Vagina (tissue), 2 donors: ENCODE measurements at regions not wholly inside any gene's neighbourhood (a gene's known extent, or its start where the extent isn't known, plus 50 kb on each side); places are given as distances from the start of the nearest gene placed in this dataset. TPM values are rescaled to one million over a fixed set of nuclear protein-coding genes. Genes with fewer than 3 reads are reported as not detected.

Source experiments
- DNase-seq, 2 donors: peaks; one replicate each; pipeline ENCODE4 v3.0.0-alpha.2; 2017; ENCODE audit errors: extremely low spot score in 2 of 2
- H3K27ac ChIP-seq: fragments of 200-600 bp; sonication (generic); one replicate; pipeline ENCODE4 v1.5.1; 2019
- H3K27me3 ChIP-seq: fragments of 200-600 bp; sonication (generic); one replicate; pipeline ENCODE4 v1.5.1; 2019
- H3K36me3 ChIP-seq, 2 donors: fragments of 200-600 bp; sonication (generic); one replicate each; pipeline ENCODE4 v1.5.1; 2017 to 2019
- H3K4me1 ChIP-seq: fragments of 200-600 bp; sonication (generic); one replicate; pipeline ENCODE4 v1.5.1; 2019
- H3K4me3 ChIP-seq, 2 donors: fragments of 200-600 bp; sonication (generic); 1 replicate in 1 of 2; 2 replicates in 1 of 2; pipeline ENCODE4 v1.5.1; 2016 to 2019
- H3K9me3 ChIP-seq: fragments of 200-600 bp; sonication (generic); one replicate; pipeline ENCODE4 v1.5.1; 2019
- POLR2A ChIP-seq, 2 donors: fragments of 450-650 bp; IDR thresholded peaks; one replicate each; pipeline ENCODE4 v1.6.1; 2017; ENCODE audit warnings: antibody characterized with exemption in 2 of 2, mild to moderate bottlenecking in 2 of 2, moderate library complexity in 2 of 2
- POLR2AphosphoS5 ChIP-seq, 2 donors: sonication (generic); formaldehyde crosslinking; IDR thresholded peaks; one replicate each; pipeline ENCODE4 v1.9.0; 2017; ENCODE audit warnings: antibody characterized with exemption in 2 of 2, mild to moderate bottlenecking in 2 of 2, low read depth in 1 of 2; ENCODE audit not compliant: insufficient read depth in 1 of 2
- intact Hi-C: fragments of 100-400 bp; cut with DNase I; formaldehyde crosslinking; loops from one replicate; pipeline ENCODE4 v1.15.1; 2023
- small RNA-seq: library from RNA; depleted of rRNA; stranded (forward); fragments of <200 nt; gene quantifications from one replicate; pipeline ENCODE3, GENCODE V24; 2016
- TF ChIP-seq, protein P1 (sequence below), 3 experiments: fragments of 450-650 bp in 2 of 3; fragments of 200-600 bp in 1 of 3; sonication (generic) in 1 of 3; IDR thresholded peaks; one replicate each; pipeline ENCODE4 v1.5.1; 2017 to 2019; ENCODE audit warnings: antibody characterized with exemption in 3 of 3, mild to moderate bottlenecking in 2 of 3, moderate library complexity in 2 of 3

DNA sequence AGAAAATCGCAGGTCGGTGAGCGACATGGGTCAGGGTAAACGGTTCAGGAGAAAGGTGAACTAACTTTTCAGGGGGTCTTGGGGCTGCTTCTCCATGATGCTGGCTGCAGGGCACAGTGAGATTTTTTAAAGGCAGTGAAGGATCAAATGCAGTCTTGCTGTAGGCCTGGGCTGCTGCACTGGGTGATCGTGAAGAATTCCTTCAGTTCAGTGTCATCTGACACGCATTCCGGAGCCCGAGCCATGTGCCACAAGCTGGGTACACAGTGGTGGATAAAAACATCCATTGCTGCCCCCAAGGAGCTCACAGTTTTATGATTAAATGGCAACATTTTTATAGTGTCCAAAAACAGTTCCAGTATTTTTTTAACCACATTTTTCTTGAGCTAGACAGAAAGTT, 56.3 kb upstream of the GPR12 start:
- no peak overlapping the region for H3K4me3 ChIP-seq
- no peak overlapping the region for H3K27ac ChIP-seq
- DNase-seq, result no peak
- no peaks in the 10 kb centered on the region for H3K4me1 ChIP-seq
- no peaks in the 10 kb centered on the region for H3K27me3 ChIP-seq
- TF ChIP-seq POLR2A (IDR thresholded peaks at IDR 0.05), result no peak
- TF ChIP-seq, protein P1, sequence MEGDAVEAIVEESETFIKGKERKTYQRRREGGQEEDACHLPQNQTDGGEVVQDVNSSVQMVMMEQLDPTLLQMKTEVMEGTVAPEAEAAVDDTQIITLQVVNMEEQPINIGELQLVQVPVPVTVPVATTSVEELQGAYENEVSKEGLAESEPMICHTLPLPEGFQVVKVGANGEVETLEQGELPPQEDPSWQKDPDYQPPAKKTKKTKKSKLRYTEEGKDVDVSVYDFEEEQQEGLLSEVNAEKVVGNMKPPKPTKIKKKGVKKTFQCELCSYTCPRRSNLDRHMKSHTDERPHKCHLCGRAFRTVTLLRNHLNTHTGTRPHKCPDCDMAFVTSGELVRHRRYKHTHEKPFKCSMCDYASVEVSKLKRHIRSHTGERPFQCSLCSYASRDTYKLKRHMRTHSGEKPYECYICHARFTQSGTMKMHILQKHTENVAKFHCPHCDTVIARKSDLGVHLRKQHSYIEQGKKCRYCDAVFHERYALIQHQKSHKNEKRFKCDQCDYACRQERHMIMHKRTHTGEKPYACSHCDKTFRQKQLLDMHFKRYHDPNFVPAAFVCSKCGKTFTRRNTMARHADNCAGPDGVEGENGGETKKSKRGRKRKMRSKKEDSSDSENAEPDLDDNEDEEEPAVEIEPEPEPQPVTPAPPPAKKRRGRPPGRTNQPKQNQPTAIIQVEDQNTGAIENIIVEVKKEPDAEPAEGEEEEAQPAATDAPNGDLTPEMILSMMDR (IDR thresholded peaks at IDR 0.05), result no peak
- TF ChIP-seq POLR2AphosphoS5 (IDR thresholded peaks at IDR 0.05; ENCODE audit: insufficient read depth in 1 of 2, low read depth in 1 of 2), result no peak
- H3K9me3 ChIP-seq, result no peaks in the 10 kb centered on the region
- intact Hi-C loops, result no loop called here
- no peaks in the 10 kb centered on the region for H3K36me3 ChIP-seq

DNA sequence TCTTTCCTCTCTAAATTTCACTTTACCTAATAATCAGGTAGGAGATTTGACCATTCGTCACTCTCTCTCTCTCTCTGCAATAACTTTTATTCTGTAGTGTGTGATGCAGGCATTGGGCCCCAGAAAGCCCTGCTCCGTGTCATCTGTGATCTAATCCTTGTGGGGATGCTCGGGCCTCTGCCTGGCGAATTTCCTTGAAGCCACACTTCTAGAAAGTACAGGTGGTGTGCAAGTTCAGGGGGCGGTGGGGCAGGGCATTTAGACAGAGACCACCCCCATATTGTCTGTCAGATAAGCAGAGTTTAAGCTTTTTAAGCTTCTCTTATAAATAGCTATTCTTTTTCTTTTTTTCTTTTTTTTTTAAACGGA, 53.4 kb upstream of the GPR12 start:
- Histone ChIP-seq H3K27me3 (no peaks in the 10 kb centered on the region), H3K4me3 (no peak overlapping the region), H3K36me3 (no peaks in the 10 kb centered on the region), H3K4me1 (no peaks in the 10 kb centered on the region), H3K27ac (no peak overlapping the region), H3K9me3 (no peaks in the 10 kb centered on the region)
- intact Hi-C loops, result no loop called here
- TF ChIP-seq POLR2A (IDR thresholded peaks at IDR 0.05) (no peak), POLR2AphosphoS5 (IDR thresholded peaks at IDR 0.05; ENCODE audit: insufficient read depth in 1 of 2, low read depth in 1 of 2) (no peak)
- TF ChIP-seq, protein P1 (IDR thresholded peaks at IDR 0.05), result no peak
- no peak for DNase-seq

DNA sequence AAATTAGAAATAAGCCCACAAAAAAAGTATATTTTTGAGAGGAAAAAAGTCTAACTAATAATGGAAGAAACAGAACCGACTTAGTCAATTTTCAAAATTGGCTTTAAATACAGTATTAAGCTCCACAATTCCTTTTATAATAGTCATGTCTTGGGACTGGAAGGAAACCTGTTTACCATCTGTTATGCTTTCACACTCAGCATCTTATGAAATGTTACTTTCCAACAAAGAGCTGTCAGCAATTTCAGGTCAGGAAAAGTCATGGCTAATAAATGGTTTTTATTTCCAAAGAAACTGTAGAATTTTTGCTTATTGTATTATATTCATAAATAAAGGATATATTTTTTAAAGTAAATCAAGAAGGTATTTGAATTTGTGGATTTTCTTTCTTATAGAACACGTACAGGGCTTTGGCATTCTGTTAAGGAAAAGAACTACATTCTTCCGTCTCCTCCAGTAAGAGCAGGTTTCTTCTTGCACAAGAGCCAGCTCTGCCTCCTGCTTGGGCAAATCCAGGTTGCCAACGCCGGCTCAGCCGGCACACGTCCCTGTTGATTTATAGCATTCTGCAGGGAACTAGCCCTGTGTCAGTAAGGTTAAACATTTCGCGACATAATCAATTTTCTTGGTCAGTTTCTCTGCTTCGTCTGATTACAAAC, 52.9 kb upstream of the GPR12 start:
- no peak overlapping the region for H3K27ac ChIP-seq
- H3K4me1 ChIP-seq, result no peaks in the 10 kb centered on the region
- H3K9me3 ChIP-seq, result no peaks in the 10 kb centered on the region
- H3K27me3 ChIP-seq, result no peaks in the 10 kb centered on the region
- DNase-seq, result no peak
- H3K36me3 ChIP-seq, result no peaks in the 10 kb centered on the region
- intact Hi-C loops, result no loop called here
- TF ChIP-seq POLR2AphosphoS5 (IDR thresholded peaks at IDR 0.05; ENCODE audit: insufficient read depth in 1 of 2, low read depth in 1 of 2), result no peak
- TF ChIP-seq, protein P1 (IDR thresholded peaks at IDR 0.05), result no peak
- TF ChIP-seq POLR2A (IDR thresholded peaks at IDR 0.05), result no peak
- H3K4me3 ChIP-seq, result no peak overlapping the region

DNA sequence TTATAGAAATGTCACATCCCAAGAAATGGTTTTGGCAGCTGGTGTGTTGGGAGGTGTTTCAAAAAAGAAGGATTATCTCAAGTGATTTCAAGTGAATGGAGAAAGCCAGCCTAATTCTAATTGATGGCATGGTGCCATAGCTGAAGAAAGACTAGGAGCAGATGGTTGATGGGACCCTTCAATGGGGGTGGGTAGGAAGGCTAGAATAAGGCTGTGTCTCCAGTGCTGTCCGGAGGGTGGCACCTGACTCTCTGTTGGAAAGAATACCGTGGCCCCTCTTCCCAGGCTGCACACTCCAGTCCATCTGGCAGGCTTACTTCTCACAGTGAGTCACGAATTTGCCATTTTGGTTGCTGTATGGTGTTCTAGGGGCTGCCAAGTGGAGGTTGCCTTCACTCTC, 51.0 kb upstream of the GPR12 start:
- no peaks in the 10 kb centered on the region for H3K27me3 ChIP-seq
- no peak overlapping the region for H3K4me3 ChIP-seq
- no peaks in the 10 kb centered on the region for H3K36me3 ChIP-seq
- intact Hi-C loops, result no loop called here
- no peaks in the 10 kb centered on the region for H3K9me3 ChIP-seq
- H3K27ac ChIP-seq, result no peak overlapping the region
- DNase-seq, result no peak
- no peaks in the 10 kb centered on the region for H3K4me1 ChIP-seq
- no peak for TF ChIP-seq POLR2AphosphoS5 (IDR thresholded peaks at IDR 0.05; ENCODE audit: insufficient read depth in 1 of 2, low read depth in 1 of 2)
- no peak for TF ChIP-seq POLR2A (IDR thresholded peaks at IDR 0.05)
- TF ChIP-seq, protein P1 (IDR thresholded peaks at IDR 0.05), result no peak

Small RNA genes lying in the stretch of these regions (small RNA-seq; reads per million reads assigned to genes)
- not detected for gene RPS21P8
